HCT116 (cell line): ENCODE measurements at regions not wholly inside any gene's neighbourhood (a gene's known extent, or its start where the extent isn't known, plus 50 kb on each side); places are given as distances from the start of the nearest gene placed in this dataset.

Experiments used
- ATAC-seq: fragments of 200-7000 bp; cut with Tn5 transposase; 2 replicates; pipeline ENCODE4 v1.9.1; 2020; ENCODE audit warnings: mild to moderate bottlenecking, moderate library complexity
- BruUV-seq: library from RNA; stranded (reverse); fragments of 400-500 nt; replicated peaks from 2 replicates; lab custom pipeline; 2021; lab: Mats Ljungman, UMichigan
- CTCF ChIA-PET: fragments of 300-600 bp; sonication (Branson Sonifier 250); formaldehyde crosslinking; loops from one replicate; lab custom pipeline; 2021; ENCODE audit warnings: antibody characterized with exemption; lab: Charles Lee
- POLR2A ChIA-PET: fragments of 300-600, 350-600 bp; sonication (Branson Sonifier 250); formaldehyde crosslinking; loops from one replicate; lab custom pipeline; 2021; ENCODE audit warnings: antibody characterized with exemption; lab: Charles Lee
- RAD21 ChIA-PET, 2 experiments: fragments of 300-600 bp; sonication (Branson Sonifier 250); formaldehyde crosslinking; loops; one replicate each; lab custom pipeline; 2023; ENCODE audit warnings: low total read pairs in 2 of 2; ENCODE audit not compliant: uncharacterized antibody in 2 of 2, unreplicated experiment in 2 of 2, low non-redundant PET in 1 of 2; lab: Charles Lee
- DNase-seq: peaks from one replicate; pipeline ENCODE4 v3.0.0-alpha.2; 2010; ENCODE audit warnings: low read depth, low spot score
- H2AFZ ChIP-seq: fragments of 200-600 bp; shearing (Covaris generic), sonication (generic); 2 replicates; pipeline ENCODE4 v1.6.1; 2017; ENCODE audit warnings: low read depth, mixed run types, mixed read lengths, antibody characterized with exemption, low read length; ENCODE audit not compliant: poor library complexity, severe bottlenecking
- H3K27ac ChIP-seq: 2 replicates; pipeline ENCODE4 v1.5.1; 2012; ENCODE audit warnings: low read depth, low read length
- H3K27me3 ChIP-seq: fragments of 200-600 bp; sonication (generic); 2 replicates; pipeline ENCODE4 v1.6.1; 2016; ENCODE audit warnings: mixed run types, low read length, mixed read lengths; ENCODE audit not compliant: insufficient read depth
- H3K36me3 ChIP-seq, 2 experiments: fragments of 200-500 bp in 1 of 2; fragments of 200-600 bp in 1 of 2; sonication (Bioruptor generic) in 1 of 2; sonication (generic) in 1 of 2; 2 replicates each; pipeline versions ENCODE4 v1.5.1 to v1.6.1; 2014 to 2016; ENCODE audit warnings: low read length in 2 of 2, inconsistent platforms in 1 of 2, mixed read lengths in 1 of 2, mixed run types in 1 of 2; ENCODE audit not compliant: insufficient read depth in 2 of 2, control insufficient read depth in 1 of 2
- H3K4me1 ChIP-seq, 2 experiments: fragments of 200-600 bp in 1 of 2; sonication (generic) in 1 of 2; 2 replicates each; pipeline versions ENCODE4 v1.5.1 to v1.6.1; 2012 to 2017; ENCODE audit warnings: low read length in 2 of 2, inconsistent platforms in 1 of 2, mild to moderate bottlenecking in 1 of 2, mixed read lengths in 1 of 2, mixed run types in 1 of 2, moderate library complexity in 1 of 2; ENCODE audit not compliant: insufficient read depth in 2 of 2, control insufficient read depth in 1 of 2
- H3K4me2 ChIP-seq: fragments of 200-600 bp; sonication (generic); 2 replicates; pipeline ENCODE4 v1.6.1; 2017; ENCODE audit warnings: mixed run types, low read length, mixed read lengths
- H3K4me3 ChIP-seq, 2 experiments: fragments of 200-600 bp in 1 of 2; sonication (generic) in 1 of 2; replicated peaks in 1 of 2; 2 replicates each; pipeline ENCODE4 v1.5.1; 2011 to 2016; ENCODE audit warnings: low read length in 2 of 2, control low read depth in 1 of 2, low read depth in 1 of 2, mild to moderate bottlenecking in 1 of 2, mixed read lengths in 1 of 2, mixed run types in 1 of 2
- H3K79me2 ChIP-seq: fragments of 200-600 bp; sonication (generic); 2 replicates; pipeline ENCODE4 v1.6.1; 2017; ENCODE audit warnings: mild to moderate bottlenecking, mixed run types, low read length, moderate library complexity, mixed read lengths; ENCODE audit not compliant: insufficient read depth
- H3K9ac ChIP-seq: fragments of 200-600 bp; sonication (generic); 2 replicates; pipeline ENCODE4 v1.6.1; 2016; ENCODE audit warnings: low read length, mixed read lengths
- H3K9me2 ChIP-seq: fragments of 200-600 bp; sonication (generic), shearing (Covaris generic); 2 replicates; pipeline ENCODE4 v1.6.1; 2017; ENCODE audit warnings: mixed run types, mild to moderate bottlenecking, moderate library complexity; ENCODE audit not compliant: insufficient read depth
- H3K9me3 ChIP-seq, 2 experiments: fragments of 200-500 bp in 1 of 2; fragments of 200-600 bp in 1 of 2; sonication (Bioruptor generic) in 1 of 2; sonication (generic) in 1 of 2; 2 replicates each; pipeline ENCODE4 v1.6.1; 2014 to 2017; ENCODE audit warnings: low read length in 2 of 2, mixed read lengths in 2 of 2, inconsistent platforms in 1 of 2, low read depth in 1 of 2, mild to moderate bottlenecking in 1 of 2, mixed run types in 1 of 2, moderate library complexity in 1 of 2; ENCODE audit not compliant: control insufficient read depth in 1 of 2, insufficient read depth in 1 of 2
- H4K20me1 ChIP-seq: fragments of 200-600 bp; sonication (generic), shearing (Covaris generic); 2 replicates; pipeline ENCODE4 v1.6.1; 2017; ENCODE audit warnings: mixed run types, mild to moderate bottlenecking, moderate library complexity; ENCODE audit not compliant: insufficient read depth
- EGR1 ChIP-seq: IDR thresholded peaks from 2 replicates; pipeline ENCODE4 v1.6.1; 2012; ENCODE audit warnings: low read depth
- ELF1 ChIP-seq: IDR thresholded peaks from 2 replicates; pipeline ENCODE4 v1.6.1; 2012; ENCODE audit warnings: low read depth, borderline replicate concordance
- EZH2 ChIP-seq: fragments of 200-600 bp; sonication (generic); IDR thresholded peaks from 2 replicates; pipeline ENCODE4 v1.6.1; 2017; ENCODE audit warnings: antibody characterized with exemption, mixed run types
- FOSL1 ChIP-seq: IDR thresholded peaks from 2 replicates; pipeline ENCODE4 v1.6.1; 2012; ENCODE audit warnings: low read depth
- JUND ChIP-seq: IDR thresholded peaks from 2 replicates; pipeline ENCODE4 v1.6.1; 2012
- POLR2A ChIP-seq: IDR thresholded peaks from 2 replicates; pipeline ENCODE4 v1.7.0; 2011; ENCODE audit warnings: borderline replicate concordance; ENCODE audit not compliant: insufficient read depth, insufficient read length; ENCODE audit errors: extremely low read depth
- SIN3A ChIP-seq: IDR thresholded peaks from 2 replicates; pipeline ENCODE4 v1.6.1; 2012; ENCODE audit warnings: low read depth
- SP1 ChIP-seq: IDR thresholded peaks from 2 replicates; pipeline ENCODE4 v1.6.1; 2012; ENCODE audit warnings: low read depth
- SRF ChIP-seq: IDR thresholded peaks from 2 replicates; pipeline ENCODE4 v1.6.1; 2012; ENCODE audit warnings: low read depth
- TCF7L2 ChIP-seq: IDR thresholded peaks from 2 replicates; pipeline ENCODE4 v1.7.0; 2011; ENCODE audit warnings: borderline replicate concordance, inconsistent platforms; ENCODE audit not compliant: insufficient read depth, insufficient read length; ENCODE audit errors: extremely low read depth
- YY1 ChIP-seq: IDR thresholded peaks from 2 replicates; pipeline ENCODE4 v1.6.1; 2011; ENCODE audit warnings: low read length, low read depth, moderate library complexity, mild to moderate bottlenecking; ENCODE audit not compliant: insufficient replicate concordance; ENCODE audit errors: extremely low read depth
- ZBTB33 ChIP-seq: IDR thresholded peaks from 2 replicates; pipeline ENCODE4 v1.6.1; 2011; ENCODE audit warnings: mild to moderate bottlenecking, low read length, moderate library complexity; ENCODE audit not compliant: insufficient replicate concordance; ENCODE audit errors: extremely low read depth
- ZFX ChIP-seq: fragments of 450-650 bp; IDR thresholded peaks from 2 replicates; pipeline ENCODE4 v1.6.1; 2017
- intact Hi-C: fragments of 100-400 bp; cut with micrococcal nuclease; formaldehyde crosslinking; loops from 2 replicates; pipeline ENCODE4 v1.10.0; 2022

DNA sequence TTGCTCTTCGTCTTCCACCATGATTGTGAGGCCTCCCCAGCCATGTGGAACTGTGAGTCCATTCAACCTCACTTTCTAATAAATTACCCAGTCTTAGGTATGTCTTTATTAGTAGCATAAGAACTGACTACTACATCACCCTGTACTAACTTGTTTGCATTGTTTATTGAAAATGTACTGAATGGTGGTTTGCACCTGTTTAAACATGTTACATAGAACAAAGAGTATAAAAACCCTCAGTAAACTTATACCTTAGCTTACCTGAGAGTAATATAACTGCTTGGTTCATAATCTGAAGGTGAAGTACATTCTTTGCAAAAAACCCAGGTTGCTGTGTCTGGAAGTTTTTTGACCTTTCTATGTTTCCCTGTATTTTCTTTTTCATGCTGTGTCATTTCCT lies 777.8 kb downstream of the TBC1D32 start:
- H3K9ac ChIP-seq, result no peak overlapping the region
- no peak overlapping the region for H2AFZ ChIP-seq
- H3K36me3 ChIP-seq, result no peaks in the 10 kb centered on the region
- ATAC-seq (no peak), DNase-seq (no peak)
- ChIA-PET RAD21 (no interaction called here), CTCF (no interaction called here)
- no TSS peak for BruUV-seq
- H3K4me3 ChIP-seq, result no peak overlapping the region
- no peaks in the 10 kb centered on the region for H4K20me1 ChIP-seq
- intact Hi-C loops, result no loop called here
- no peaks in the 10 kb centered on the region for H3K79me2 ChIP-seq
- H3K4me2 ChIP-seq, result no peak overlapping the region
- H3K27ac ChIP-seq, result no peak overlapping the region
- TF ChIP-seq SIN3A (no peak), SP1 (no peak), ELF1 (no peak), ZFX (no peak), EZH2 (no peak), TCF7L2 (no peak), EGR1 (no peak), POLR2A (no peak), ZBTB33 (no peak), JUND (no peak), YY1 (no peak), FOSL1 (no peak), SRF (no peak)
- TF ChIP-seq, all 23 proteins: peak for 0
- Histone ChIP-seq H3K4me1 (no peaks in the 10 kb centered on the region), H3K9me2 (no peaks in the 10 kb centered on the region), H3K27me3 (no peaks in the 10 kb centered on the region), H3K9me3 (no peaks in the 10 kb centered on the region; a peak in 1 of 4 replicates)
- POLR2A ChIA-PET, result no interaction called here
